Thoracic aorta (tissue), 2 donors: ENCODE measurements at regions not wholly inside any gene's neighbourhood (a gene's known extent, or its start where the extent isn't known, plus 50 kb on each side); places are given as distances from the start of the nearest gene placed in this dataset.
"Not testable (repeated sequence)": the region's sequence is repeated elsewhere in the genome, so short reads cannot be mapped to it uniquely, and the experiment has no call there.

ENCODE experiments used
- ATAC-seq: fragments of 150-250 bp; one replicate; pipeline ENCODE4 v1.8.0; 2017; ENCODE audit warnings: low read depth; ENCODE audit not compliant: insufficient number of reproducible peaks, low FRiP score
- DNase-seq: peaks from one replicate; pipeline ENCODE4 v3.0.0-alpha.2; 2020; ENCODE audit warnings: low spot score
- H3K27ac ChIP-seq, 2 donors: fragments of 200-600 bp; sonication (generic); 1 replicate in 1 of 2; 2 replicates in 1 of 2; pipeline ENCODE4 v1.5.1; 2016; ENCODE audit warnings: mild to moderate bottlenecking in 2 of 2, moderate library complexity in 2 of 2
- H3K27me3 ChIP-seq: fragments of 200-600 bp; sonication (generic); replicated peaks from 2 replicates; pipeline ENCODE4 v1.6.0; 2016; ENCODE audit warnings: mild to moderate bottlenecking; ENCODE audit not compliant: insufficient read depth
- H3K36me3 ChIP-seq: fragments of 200-600 bp; sonication (generic); one replicate; pipeline ENCODE4 v1.5.1; 2016
- H3K4me1 ChIP-seq, 2 donors: fragments of 200-600 bp; sonication (generic); 1 replicate in 1 of 2; 2 replicates in 1 of 2; pipeline versions ENCODE4 v1.5.1 to v1.6.0; 2016; ENCODE audit warnings: low read depth in 2 of 2, mild to moderate bottlenecking in 1 of 2; ENCODE audit not compliant: control insufficient read depth in 1 of 2
- H3K4me3 ChIP-seq: fragments of 200-600 bp; sonication (generic); 2 replicates; pipeline ENCODE4 v1.5.1; 2016; ENCODE audit warnings: mild to moderate bottlenecking
- H3K9me3 ChIP-seq: fragments of 200-600 bp; sonication (generic); 2 replicates; pipeline ENCODE4 v1.5.1; 2016
- CTCF ChIP-seq: fragments of 200-600 bp; sonication (generic); IDR thresholded peaks from one replicate; pipeline ENCODE4 v1.5.1; 2019; ENCODE audit warnings: antibody characterized with exemption

GRCh38 chr19:30943101-30943843 is 406.0 kb downstream of the TSHZ3 start:
- Histone ChIP-seq H3K36me3 (no peaks in the 10 kb centered on the region), H3K27me3 (no peaks in the 10 kb centered on the region), H3K9me3 (no peaks in the 10 kb centered on the region), H3K4me1 (no peaks in the 10 kb centered on the region), H3K27ac (no peak overlapping the region), H3K4me3 (no peak overlapping the region)
- DNase-seq: no peak
- TF ChIP-seq CTCF: no peak
- no peak for ATAC-seq

DNA sequence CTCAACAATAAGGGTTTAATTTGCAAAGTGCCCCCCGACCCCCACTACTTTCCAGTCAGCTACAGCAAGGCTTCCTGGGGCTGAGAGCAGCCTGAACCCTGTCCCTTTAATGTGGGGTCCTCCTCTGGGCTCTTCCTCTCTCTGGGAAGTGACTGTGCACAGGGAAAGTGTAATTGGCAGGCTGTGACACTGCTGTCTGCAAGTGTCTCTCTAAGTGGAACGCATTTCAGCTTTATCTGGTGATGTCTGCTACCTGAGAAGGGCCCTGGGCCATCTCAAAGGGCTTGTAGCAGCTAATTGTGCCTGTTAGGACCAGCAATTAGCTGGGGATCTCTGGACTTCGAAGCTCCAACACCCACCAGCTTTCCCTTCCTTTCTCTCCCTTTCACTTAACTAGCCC is 406.6 kb downstream of the TSHZ3 start:
- Histone ChIP-seq H3K36me3 (no peaks in the 10 kb centered on the region), H3K27ac (no peak overlapping the region), H3K4me3 (no peak overlapping the region), H3K27me3 (no peaks in the 10 kb centered on the region), H3K4me1 (no peaks in the 10 kb centered on the region), H3K9me3 (no peaks in the 10 kb centered on the region)
- TF ChIP-seq CTCF: no peak
- ATAC-seq: no peak
- no peak for DNase-seq

DNA sequence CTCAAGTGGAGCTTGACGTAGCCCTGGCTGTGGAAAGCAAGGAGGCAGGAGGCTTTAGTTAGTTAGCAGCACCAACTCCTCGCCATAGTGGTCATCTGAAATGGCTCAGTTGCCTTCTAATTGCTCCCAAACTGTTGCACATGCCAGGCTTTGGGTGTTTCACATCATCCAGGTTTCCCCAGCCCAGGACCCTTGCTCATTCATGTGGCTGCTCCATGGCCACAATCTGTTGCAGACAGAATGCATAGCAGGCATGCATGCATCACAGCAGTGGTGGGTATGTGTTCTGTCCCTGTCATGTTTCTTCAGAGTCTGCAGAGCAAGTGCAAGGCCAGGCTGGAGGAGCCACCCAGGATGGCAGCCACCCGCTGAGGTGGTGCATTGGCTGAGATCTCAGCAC is 407.6 kb downstream of the TSHZ3 start:
- Histone ChIP-seq H3K4me3 (no peak overlapping the region), H3K36me3 (no peaks in the 10 kb centered on the region), H3K27me3 (no peaks in the 10 kb centered on the region), H3K4me1 (no peaks in the 10 kb centered on the region), H3K9me3 (no peaks in the 10 kb centered on the region), H3K27ac (no peak overlapping the region)
- no peak for TF ChIP-seq CTCF
- no peak for ATAC-seq
- DNase-seq: no peak

- Histone ChIP-seq H3K4me3 (no peak overlapping the region), H3K36me3 (no peaks in the 10 kb centered on the region), H3K27ac (no peak overlapping the region), H3K9me3 (no peaks in the 10 kb centered on the region), H3K4me1 (no peaks in the 10 kb centered on the region), H3K27me3 (no peaks in the 10 kb centered on the region)
- ATAC-seq (no peak), DNase-seq (no peak)
- TF ChIP-seq CTCF: no peak
These were observed 413.0 kb downstream of the TSHZ3 start for GRCh38 chr19:30936276-30936675.

- Histone ChIP-seq H3K4me3 (no peak overlapping the region), H3K9me3 (no peaks in the 10 kb centered on the region), H3K4me1 (no peaks in the 10 kb centered on the region), H3K36me3 (no peaks in the 10 kb centered on the region), H3K27me3 (no peaks in the 10 kb centered on the region), H3K27ac (no peak overlapping the region)
- TF ChIP-seq CTCF: no peak
- ATAC-seq (no peak), DNase-seq (no peak)
These were observed 414.1 kb downstream of the TSHZ3 start for GRCh38 chr19:30935146-30935545.

GRCh38 chr19:30933454-30933853 is 415.8 kb downstream of the TSHZ3 start:
- not testable (repeated sequence) for DNase-seq, ATAC-seq, H3K4me3 ChIP-seq

More at GRCh38 chr19:30933454-30933853, 415.8 kb downstream of the TSHZ3 start:
- H3K9me3 ChIP-seq, H3K27me3 ChIP-seq, H3K36me3 ChIP-seq, H3K27ac ChIP-seq, H3K4me1 ChIP-seq: not testable (repeated sequence)
